ENCODE measurements at regions not wholly inside any gene's neighbourhood (a gene's known extent, or its start where the extent isn't known, plus 50 kb on each side); places are given as distances from the start of the nearest gene placed in this dataset.
"Not testable (repeated sequence)": the region's sequence is repeated elsewhere in the genome, so short reads cannot be mapped to it uniquely, and the experiment has no call there.

GRCh38 chr5:102583276-102584124, 84.7 kb upstream of the SLCO6A1 start:
- DNase-seq = peak; percentile 42
- H2AFZ ChIP-seq = peak overlapping the region; percentile 43

GRCh38 chr5:102589661-102590060, 90.9 kb upstream of the SLCO6A1 start:
- WGBS, 2 experiments (ENCODE audit: low coverage in 1 of 2, low lambda C conversion rate in 2 of 2, missing lambda C conversion rate in 2 of 2) = 12 to 13% methylated on average over 2 of the region's 2 CpGs
- H3F3A ChIP-seq (ENCODE audit: insufficient read depth) = no peaks in the 10 kb centered on the region
- TF ChIP-seq EZH2 (IDR thresholded peaks at IDR 0.05; ENCODE audit: insufficient read depth, poor library complexity, severe bottlenecking) (no peak), EZH2phosphoT487 (IDR thresholded peaks at IDR 0.05; ENCODE audit: insufficient read depth, low read depth) (no peak)
- no peaks in the 10 kb centered on the region for H3K27me3 ChIP-seq (replicated peaks; ENCODE audit: insufficient read depth)
- no peak overlapping the region for H3K4me2 ChIP-seq (ENCODE audit: unreplicated experiment)
- H4K20me1 ChIP-seq (ENCODE audit: insufficient read depth) = no peaks in the 10 kb centered on the region
- H3K36me3 ChIP-seq (ENCODE audit: low read depth) = no peaks in the 10 kb centered on the region
- no peak overlapping the region for H3K9ac ChIP-seq
- H3K79me2 ChIP-seq (ENCODE audit: insufficient read depth) = no peaks in the 10 kb centered on the region
- in situ Hi-C loops (cut with MboI) = no loop called here
- H3K27ac ChIP-seq = no peak overlapping the region
- DNase-seq = peak; percentile 41
- no peak overlapping the region for H2AFZ ChIP-seq
- no peaks in the 10 kb centered on the region for H3K9me3 ChIP-seq (ENCODE audit: low read depth)
- no peaks in the 10 kb centered on the region for H3K9me2 ChIP-seq (ENCODE audit: insufficient read depth)
- no peaks in the 10 kb centered on the region for H3K4me1 ChIP-seq (ENCODE audit: insufficient read depth)
- no peak overlapping the region for H3K4me3 ChIP-seq

More at GRCh38 chr5:102583276-102584124, 84.7 kb upstream of the SLCO6A1 start:
- TF ChIP-seq EZH2 (IDR thresholded peaks at IDR 0.05; ENCODE audit: insufficient read depth, poor library complexity, severe bottlenecking) (no peak), EZH2phosphoT487 (IDR thresholded peaks at IDR 0.05; ENCODE audit: insufficient read depth, low read depth) (no peak)
- H3K9ac ChIP-seq = no peak overlapping the region
- H3F3A ChIP-seq (ENCODE audit: insufficient read depth) = no peaks in the 10 kb centered on the region
- H3K9me3 ChIP-seq (ENCODE audit: low read depth) = no peaks in the 10 kb centered on the region
- no peaks in the 10 kb centered on the region for H3K9me2 ChIP-seq (ENCODE audit: insufficient read depth)
- H4K20me1 ChIP-seq (ENCODE audit: insufficient read depth) = no peaks in the 10 kb centered on the region
- in situ Hi-C loops (cut with MboI) = no loop called here
- H3K27ac ChIP-seq = no peak overlapping the region
- H3K27me3 ChIP-seq (replicated peaks; ENCODE audit: insufficient read depth) = no peaks in the 10 kb centered on the region
- H3K4me3 ChIP-seq = no peak overlapping the region
- H3K36me3 ChIP-seq (ENCODE audit: low read depth) = no peaks in the 10 kb centered on the region
- peaks cover 9% of the 10 kb centered on the region; the same call in 1 of the 2 replicates for H3K4me1 ChIP-seq (ENCODE audit: insufficient read depth)
- WGBS, 2 experiments (ENCODE audit: low coverage in 1 of 2, low lambda C conversion rate in 2 of 2, missing lambda C conversion rate in 2 of 2) = 16% methylated on average over 5 of the region's 5 CpGs
- no peaks in the 10 kb centered on the region for H3K79me2 ChIP-seq (ENCODE audit: insufficient read depth)
- H3K4me2 ChIP-seq (ENCODE audit: unreplicated experiment) = peak overlapping the region; percentile 31

DNA sequence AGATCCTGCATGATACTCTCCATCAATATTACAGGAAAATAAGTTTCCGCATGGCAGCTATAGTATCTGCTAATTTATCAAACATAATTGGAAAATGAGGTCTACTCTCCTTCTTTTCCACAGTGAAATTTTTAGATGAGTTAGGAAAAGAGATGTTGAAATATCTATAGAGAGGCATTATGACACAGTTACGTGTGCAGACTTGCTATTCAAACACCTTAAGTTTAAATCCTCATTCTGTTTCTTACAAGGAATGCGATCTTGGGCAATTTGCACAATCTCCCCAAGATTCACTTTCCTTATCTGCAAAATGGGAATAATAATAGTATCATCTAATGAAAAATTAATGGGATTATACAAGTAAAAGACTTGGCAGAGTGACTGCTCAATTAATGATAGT, 91.7 kb upstream of the SLCO6A1 start:
- Histone ChIP-seq H2AFZ (no peak overlapping the region), H3K36me3 (ENCODE audit: low read depth) (no peaks in the 10 kb centered on the region), H3K27me3 (replicated peaks; ENCODE audit: insufficient read depth) (no peaks in the 10 kb centered on the region), H3K4me1 (ENCODE audit: insufficient read depth) (no peaks in the 10 kb centered on the region), H3K4me3 (no peak overlapping the region), H3F3A (ENCODE audit: insufficient read depth) (no peaks in the 10 kb centered on the region), H3K9me2 (ENCODE audit: insufficient read depth) (no peaks in the 10 kb centered on the region), H3K9ac (no peak overlapping the region), H3K27ac (no peak overlapping the region), H4K20me1 (ENCODE audit: insufficient read depth) (no peaks in the 10 kb centered on the region), H3K4me2 (ENCODE audit: unreplicated experiment) (no peak overlapping the region), H3K79me2 (ENCODE audit: insufficient read depth) (no peaks in the 10 kb centered on the region), H3K9me3 (ENCODE audit: low read depth) (no peaks in the 10 kb centered on the region)
- DNase-seq = no peak
- in situ Hi-C loops (cut with MboI) = no loop called here
- WGBS, 2 experiments (ENCODE audit: low coverage in 1 of 2, low lambda C conversion rate in 2 of 2, missing lambda C conversion rate in 2 of 2) = 83 to 87% methylated on average over 3 of the region's 3 CpGs
- TF ChIP-seq EZH2phosphoT487 (IDR thresholded peaks at IDR 0.05; ENCODE audit: insufficient read depth, low read depth) (no peak), EZH2 (IDR thresholded peaks at IDR 0.05; ENCODE audit: insufficient read depth, poor library complexity, severe bottlenecking) (no peak)

GRCh38 chr5:102591650-102592049, 92.8 kb upstream of the SLCO6A1 start:
- H3F3A ChIP-seq (ENCODE audit: insufficient read depth) = no peaks in the 10 kb centered on the region
- no peaks in the 10 kb centered on the region for H3K4me1 ChIP-seq (ENCODE audit: insufficient read depth)
- H3K4me3 ChIP-seq = no peak overlapping the region
- no peak for DNase-seq
- no peak overlapping the region for H3K27ac ChIP-seq
- no peak overlapping the region for H3K9ac ChIP-seq
- H4K20me1 ChIP-seq (ENCODE audit: insufficient read depth) = no peaks in the 10 kb centered on the region
- no peaks in the 10 kb centered on the region for H3K27me3 ChIP-seq (replicated peaks; ENCODE audit: insufficient read depth)
- H3K4me2 ChIP-seq (ENCODE audit: unreplicated experiment) = no peak overlapping the region
- WGBS, 2 experiments (ENCODE audit: low coverage in 1 of 2, low lambda C conversion rate in 2 of 2, missing lambda C conversion rate in 2 of 2) = 47 to 48% methylated on average over 5 of the region's 5 CpGs
- TF ChIP-seq EZH2phosphoT487 (IDR thresholded peaks at IDR 0.05; ENCODE audit: insufficient read depth, low read depth) = no peak
- TF ChIP-seq EZH2 (IDR thresholded peaks at IDR 0.05; ENCODE audit: insufficient read depth, poor library complexity, severe bottlenecking) = no peak
- no peaks in the 10 kb centered on the region for H3K79me2 ChIP-seq (ENCODE audit: insufficient read depth)
- no peaks in the 10 kb centered on the region for H3K9me3 ChIP-seq (ENCODE audit: low read depth)
- in situ Hi-C loops (cut with MboI) = no loop called here
- H3K9me2 ChIP-seq (ENCODE audit: insufficient read depth) = no peaks in the 10 kb centered on the region
- H3K36me3 ChIP-seq (ENCODE audit: low read depth) = no peaks in the 10 kb centered on the region
- no peak overlapping the region for H2AFZ ChIP-seq

GRCh38 chr5:102592586-102592985, 93.8 kb upstream of the SLCO6A1 start:
- H3K27ac ChIP-seq; H3F3A ChIP-seq (ENCODE audit: insufficient read depth); in situ Hi-C loops (cut with MboI); H4K20me1 ChIP-seq (ENCODE audit: insufficient read depth); H2AFZ ChIP-seq; H3K9me3 ChIP-seq (ENCODE audit: low read depth); H3K36me3 ChIP-seq (ENCODE audit: low read depth); H3K4me1 ChIP-seq (ENCODE audit: insufficient read depth); H3K9ac ChIP-seq; H3K27me3 ChIP-seq (replicated peaks; ENCODE audit: insufficient read depth); H3K4me3 ChIP-seq; H3K9me2 ChIP-seq (ENCODE audit: insufficient read depth); DNase-seq; H3K4me2 ChIP-seq (ENCODE audit: unreplicated experiment); H3K79me2 ChIP-seq (ENCODE audit: insufficient read depth): not testable (repeated sequence)
- WGBS, 2 experiments (ENCODE audit: low coverage in 1 of 2, low lambda C conversion rate in 2 of 2, missing lambda C conversion rate in 2 of 2) = 61 to 73% methylated on average over 3 of the region's 3 CpGs
